Common myeloid progenitor, CD34-positive (primary cell): ENCODE measurements at regions not wholly inside any gene's neighbourhood (a gene's known extent, or its start where the extent isn't known, plus 50 kb on each side); places are given as distances from the start of the nearest gene placed in this dataset.

Source experiments
- CTCF ChIA-PET: fragments of 350-600 bp; sonication (Branson Sonifier 250); formaldehyde crosslinking; loops from one replicate; lab custom pipeline; 2021; ENCODE audit warnings: antibody characterized with exemption; lab: Charles Lee
- POLR2A ChIA-PET: fragments of 350-600 bp; sonication (Branson Sonifier 250); formaldehyde crosslinking; loops from one replicate; lab custom pipeline; 2021; ENCODE audit warnings: antibody characterized with exemption; lab: Charles Lee
- DNase-seq, 3 donors: peaks; one replicate each; pipeline versions ENCODE4 v3.0.0 to v3.0.0-alpha.2; 2013
- H3K27ac ChIP-seq, 2 experiments: 1 replicate in 1 of 2; 2 replicates in 1 of 2; pipeline ENCODE4 v1.7.0; 2013; ENCODE audit warnings: inconsistent platforms in 2 of 2, low read length in 2 of 2, mild to moderate bottlenecking in 2 of 2, low read depth in 1 of 2, moderate library complexity in 1 of 2; ENCODE audit not compliant: severe bottlenecking in 2 of 2, insufficient read depth in 1 of 2, poor library complexity in 1 of 2
- H3K27me3 ChIP-seq, 5 experiments: replicated peaks in 2 of 5; 1 replicate in 3 of 5; 2 replicates in 2 of 5; pipeline versions ENCODE4 v1.6.1 to v1.7.0; 2013; ENCODE audit warnings: low read length in 4 of 5, mild to moderate bottlenecking in 2 of 5, moderate library complexity in 2 of 5, inconsistent platforms in 1 of 5; ENCODE audit not compliant: insufficient read depth in 5 of 5, control insufficient read depth in 4 of 5
- H3K36me3 ChIP-seq, 4 experiments: 1 replicate in 2 of 4; 2 replicates in 2 of 4; pipeline versions ENCODE4 v1.6.1 to v1.7.0; 2013; ENCODE audit warnings: low read length in 3 of 4, control low read depth in 1 of 4, mild to moderate bottlenecking in 1 of 4; ENCODE audit not compliant: control insufficient read depth in 4 of 4, insufficient read depth in 4 of 4
- H3K4me1 ChIP-seq, 4 experiments: 1 replicate in 3 of 4; 2 replicates in 1 of 4; pipeline versions ENCODE4 v1.6.1 to v1.7.1; 2013; ENCODE audit warnings: low read length in 3 of 4, mild to moderate bottlenecking in 3 of 4, control low read depth in 1 of 4, inconsistent platforms in 1 of 4, moderate library complexity in 1 of 4; ENCODE audit not compliant: control insufficient read depth in 4 of 4, insufficient read depth in 4 of 4; ENCODE audit errors: control extremely low read depth in 1 of 4
- H3K4me3 ChIP-seq, 7 experiments: 1 replicate in 4 of 7; 2 replicates in 3 of 7; pipeline versions ENCODE4 v1.5.1 to v1.7.0; 2013; ENCODE audit warnings: mild to moderate bottlenecking in 7 of 7, low read length in 6 of 7, moderate library complexity in 6 of 7, inconsistent platforms in 2 of 7, low read depth in 2 of 7, control low read depth in 1 of 7; ENCODE audit not compliant: insufficient read depth in 4 of 7, control insufficient read depth in 1 of 7; ENCODE audit errors: extremely low read depth in 1 of 7
- H3K9me3 ChIP-seq, 5 experiments: 1 replicate in 4 of 5; 2 replicates in 1 of 5; pipeline versions ENCODE4 v1.6.1 to v1.7.1; 2013; ENCODE audit warnings: low read length in 4 of 5, mild to moderate bottlenecking in 2 of 5, inconsistent platforms in 1 of 5, low read depth in 1 of 5, moderate library complexity in 1 of 5; ENCODE audit not compliant: control insufficient read depth in 4 of 5, insufficient read depth in 2 of 5; ENCODE audit errors: control extremely low read depth in 1 of 5
- WGBS: methylation state at CpG from one replicate; pipeline ENCODE4 v1.1.5; 2013; ENCODE audit not compliant: insufficient coverage; 5-methylcytosine and 5-hydroxymethylcytosine counted together

GRCh38 chr2:223652902-223653301 lies 50.7 kb upstream of the SCG2 start:
- ChIA-PET POLR2A (no interaction called here), CTCF (no interaction called here)
- Histone ChIP-seq H3K9me3 (peaks cover 0 to 4% (median 0%) of the 10 kb centered on the region in 5 experiments), H3K4me1 (no peaks in the 10 kb centered on the region), H3K36me3 (no peaks in the 10 kb centered on the region), H3K4me3 (no peak overlapping the region), H3K27ac (no peak overlapping the region), H3K27me3 (peaks cover 0 to 2% (median 0%) of the 10 kb centered on the region in 5 experiments)
- no peak for DNase-seq
- WGBS, result no CpG with 5 or more reads among the region's 1 CpG

- peaks cover 0 to 4% (median 0%) of the 10 kb centered on the region in 5 experiments for H3K9me3 ChIP-seq
- H3K27me3 ChIP-seq, result peaks cover 0 to 2% (median 0%) of the 10 kb centered on the region in 5 experiments
- no peak overlapping the region for H3K27ac ChIP-seq
- POLR2A ChIA-PET, result no interaction called here
- CTCF ChIA-PET, result no interaction called here
- no peak for DNase-seq
- H3K36me3 ChIP-seq, result no peaks in the 10 kb centered on the region
- H3K4me3 ChIP-seq, result no peak overlapping the region
- 100% methylated on average over 1 of the region's 1 CpG for WGBS
- no peaks in the 10 kb centered on the region for H3K4me1 ChIP-seq
Observed at GRCh38 chr2:223652122-223652521, 50.0 kb upstream of the SCG2 start.
